Suprapubic skin (tissue), 3 donors: ENCODE measurements at regions not wholly inside any gene's neighbourhood (a gene's known extent, or its start where the extent isn't known, plus 50 kb on each side); places are given as distances from the start of the nearest gene placed in this dataset.

ENCODE experiments used
- POLR2A ChIP-seq, 2 donors: fragments of 450-650 bp; IDR thresholded peaks; one replicate each; pipeline ENCODE4 v1.6.1; 2017; ENCODE audit warnings: antibody characterized with exemption in 2 of 2, mild to moderate bottlenecking in 2 of 2, moderate library complexity in 2 of 2
- TF ChIP-seq, protein P1 (sequence below), 2 donors: fragments of 200-600 bp in 1 of 2; fragments of 450-650 bp in 1 of 2; sonication (generic) in 1 of 2; IDR thresholded peaks; one replicate each; pipeline ENCODE4 v1.5.1; 2016 to 2019; ENCODE audit warnings: antibody characterized with exemption in 2 of 2, mild to moderate bottlenecking in 1 of 2, moderate library complexity in 1 of 2

DNA sequence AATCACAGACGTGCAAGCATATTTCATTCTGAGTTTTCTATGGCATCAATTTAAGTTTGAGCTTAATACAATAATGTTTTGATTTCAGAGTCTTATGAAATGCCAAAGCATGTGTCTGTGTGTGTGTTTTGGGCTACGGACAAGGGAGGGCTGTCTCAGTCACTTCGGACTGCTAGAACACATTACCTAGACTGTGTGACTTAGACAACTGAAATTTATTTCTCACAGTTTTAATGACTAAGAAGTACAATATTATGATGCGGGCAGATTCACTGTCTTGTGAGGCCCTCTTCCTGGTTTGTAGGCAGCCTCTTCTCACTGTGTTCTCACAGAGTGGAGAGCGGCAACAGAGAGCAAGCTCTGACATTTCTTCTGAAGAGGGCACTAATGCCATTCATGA is 1202.0 kb downstream of the EFNB2 start:
- TF ChIP-seq, protein P1, sequence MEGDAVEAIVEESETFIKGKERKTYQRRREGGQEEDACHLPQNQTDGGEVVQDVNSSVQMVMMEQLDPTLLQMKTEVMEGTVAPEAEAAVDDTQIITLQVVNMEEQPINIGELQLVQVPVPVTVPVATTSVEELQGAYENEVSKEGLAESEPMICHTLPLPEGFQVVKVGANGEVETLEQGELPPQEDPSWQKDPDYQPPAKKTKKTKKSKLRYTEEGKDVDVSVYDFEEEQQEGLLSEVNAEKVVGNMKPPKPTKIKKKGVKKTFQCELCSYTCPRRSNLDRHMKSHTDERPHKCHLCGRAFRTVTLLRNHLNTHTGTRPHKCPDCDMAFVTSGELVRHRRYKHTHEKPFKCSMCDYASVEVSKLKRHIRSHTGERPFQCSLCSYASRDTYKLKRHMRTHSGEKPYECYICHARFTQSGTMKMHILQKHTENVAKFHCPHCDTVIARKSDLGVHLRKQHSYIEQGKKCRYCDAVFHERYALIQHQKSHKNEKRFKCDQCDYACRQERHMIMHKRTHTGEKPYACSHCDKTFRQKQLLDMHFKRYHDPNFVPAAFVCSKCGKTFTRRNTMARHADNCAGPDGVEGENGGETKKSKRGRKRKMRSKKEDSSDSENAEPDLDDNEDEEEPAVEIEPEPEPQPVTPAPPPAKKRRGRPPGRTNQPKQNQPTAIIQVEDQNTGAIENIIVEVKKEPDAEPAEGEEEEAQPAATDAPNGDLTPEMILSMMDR (IDR thresholded peaks at IDR 0.05): no peak
- no peak for TF ChIP-seq POLR2A (IDR thresholded peaks at IDR 0.05)
